ENCODE measurements at regions not wholly inside any gene's neighbourhood (a gene's known extent, or its start where the extent isn't known, plus 50 kb on each side); places are given as distances from the start of the nearest gene placed in this dataset.

DNA sequence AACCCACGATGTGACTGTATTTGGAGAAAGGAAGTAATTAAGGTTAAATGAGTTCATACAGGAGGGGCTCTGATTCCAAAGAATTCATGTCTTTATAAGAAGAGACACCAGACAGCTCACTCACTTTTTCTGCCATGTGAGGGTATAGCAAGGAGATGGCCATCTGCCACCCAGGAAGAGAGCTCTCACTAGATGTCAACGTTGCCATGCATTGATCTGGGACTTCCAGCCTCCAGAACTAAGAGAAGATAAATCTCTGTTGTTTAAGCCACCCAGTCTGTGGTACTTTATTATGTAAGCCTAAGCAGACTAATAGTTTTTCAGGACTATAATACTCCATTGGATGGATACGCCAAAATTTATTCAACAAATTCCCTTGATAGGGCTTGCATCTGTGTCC lies 89.8 kb upstream of the RAD23B start:
- no peak for TF ChIP-seq POLR2A (IDR thresholded peaks at IDR 0.05; ENCODE audit: low read length)
- no peak for TF ChIP-seq GATA1 (IDR thresholded peaks at IDR 0.05; ENCODE audit: low read depth, low read length)
